ENCODE measurements at regions not wholly inside any gene's neighbourhood (a gene's known extent, or its start where the extent isn't known, plus 50 kb on each side); places are given as distances from the start of the nearest gene placed in this dataset.

- TF ChIP-seq EP300 (IDR thresholded peaks at IDR 0.05; ENCODE audit: borderline replicate concordance in 1 of 2, low read depth in 1 of 2, low read length in 1 of 2) (peak; percentile 31 to 35; a peak in 2 of 4 replicates), CTCF (IDR thresholded peaks at IDR 0.05) (no peak), ZBTB33 (IDR thresholded peaks at IDR 0.05; ENCODE audit: borderline replicate concordance, low read depth) (no peak), IRF3 (IDR thresholded peaks at IDR 0.05; ENCODE audit: low read depth, low read length) (no peak), RCOR1 (IDR thresholded peaks at IDR 0.05; ENCODE audit: low read length) (no peak), NRF1 (IDR thresholded peaks at IDR 0.05; ENCODE audit: low read depth, low read length) (no peak), POLR2AphosphoS5 (IDR thresholded peaks at IDR 0.05; ENCODE audit: low read depth, low read length) (no peak), FOSL2 (IDR thresholded peaks at IDR 0.05; ENCODE audit: borderline replicate concordance, low read depth) (no peak), NFIC (IDR thresholded peaks at IDR 0.05; ENCODE audit: borderline replicate concordance) (no peak), GATA2 (CRISPR knock-in tag; IDR thresholded peaks at IDR 0.05) (no peak)
These were observed 82.8 kb downstream of the DISP1 start (continued) for GRCh38 chr1:222897527-222898190.

- H4K20me1 ChIP-seq (ENCODE audit: insufficient read depth) = no peaks in the 10 kb centered on the region
- H3K9me3 ChIP-seq = no peaks in the 10 kb centered on the region
- WGBS (ENCODE audit: low lambda C conversion rate) = 8% methylated on average over 1 of the region's 1 CpG
- peaks cover 4 to 14% of the 10 kb centered on the region in 2 experiments; a peak in 2 of 4 replicates for H3K4me1 ChIP-seq (ENCODE audit: control insufficient read depth in 1 of 2, insufficient read depth in 2 of 2, low read depth in 1 of 2, low read length in 1 of 2)
- no peaks in the 10 kb centered on the region for H3K27me3 ChIP-seq (ENCODE audit: insufficient read depth)
- peak overlapping the region; percentile 62 for H2AFZ ChIP-seq (ENCODE audit: low read depth)
- H3K36me3 ChIP-seq (replicated peaks in 1 of 2; ENCODE audit: control insufficient read depth in 1 of 2, insufficient read depth in 2 of 2, low read length in 1 of 2) = no peaks in the 10 kb centered on the region
- no peaks in the 10 kb centered on the region for H3F3A ChIP-seq (replicated peaks; ENCODE audit: insufficient read depth)
- peak overlapping the region; percentile 73 to 84 for H3K27ac ChIP-seq (ENCODE audit: low read depth in 2 of 2, low read length in 1 of 2)
- H3K4me2 ChIP-seq = peak overlapping the region; percentile 76
- TF ChIP-seq RXRA (IDR thresholded peaks at IDR 0.05; ENCODE audit: borderline replicate concordance, low read depth) (0 out of 2 replicates have a peak, but pooled peaks have one; percentile 4), IRF3 (IDR thresholded peaks at IDR 0.05; ENCODE audit: low read depth, low read length) (no peak)
- H3K4me3 ChIP-seq (ENCODE audit: low read depth in 2 of 2, low read length in 1 of 2) = peak overlapping the region; percentile 41 to 51; a peak in 3 of 4 replicates
- POLR2A ChIA-PET = no interaction called here
- H3K9me2 ChIP-seq = no peaks in the 10 kb centered on the region
- DNase-seq = no peak
- CTCF ChIA-PET = no interaction called here
- H3K9ac ChIP-seq = peak overlapping the region; percentile 69
- no peaks in the 10 kb centered on the region for H3K79me2 ChIP-seq (ENCODE audit: insufficient read depth)
These were observed 83.3 kb downstream of the DISP1 start for GRCh38 chr1:222898191-222898527.
